ENCODE measurements at regions not wholly inside any gene's neighbourhood (a gene's known extent, or its start where the extent isn't known, plus 50 kb on each side); places are given as distances from the start of the nearest gene placed in this dataset.

DNA sequence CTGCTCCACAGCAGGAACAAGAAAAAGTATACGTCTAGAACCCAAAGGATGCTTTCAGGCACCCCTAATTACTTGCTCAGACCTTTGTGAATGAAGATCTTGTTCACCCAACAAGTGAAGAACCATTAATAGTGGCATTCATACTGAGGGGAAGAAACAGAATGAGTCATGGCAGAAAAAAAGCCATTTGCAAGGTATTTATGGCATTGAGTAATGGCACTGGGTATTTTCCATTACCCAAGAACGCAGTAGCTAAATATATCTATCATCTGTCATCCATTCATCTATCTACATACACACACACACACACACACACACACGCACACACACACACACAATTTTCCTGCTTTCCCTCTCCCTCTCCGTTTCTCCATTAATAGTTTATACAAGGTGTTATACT is 56.4 kb upstream of the XIRP2 start:
- no peaks in the 10 kb centered on the region for H3K36me3 ChIP-seq
- DNase-seq (ENCODE audit: low spot score in 2 of 2), result no peak
- H3K4me3 ChIP-seq, result no peak overlapping the region
- H3K27ac ChIP-seq, result no peak overlapping the region
- H3K9me3 ChIP-seq, result no peaks in the 10 kb centered on the region
- TF ChIP-seq POLR2A (IDR thresholded peaks at IDR 0.05), result no peak
- TF ChIP-seq EP300 (IDR thresholded peaks at IDR 0.05), result no peak
- TF ChIP-seq CTCF (IDR thresholded peaks at IDR 0.05), result no peak
- H3K4me1 ChIP-seq, result no peaks in the 10 kb centered on the region
- 70 to 76% methylated on average over 4 of the region's 4 CpGs for WGBS, 2 donors
- no peaks in the 10 kb centered on the region for H3K27me3 ChIP-seq

DNA sequence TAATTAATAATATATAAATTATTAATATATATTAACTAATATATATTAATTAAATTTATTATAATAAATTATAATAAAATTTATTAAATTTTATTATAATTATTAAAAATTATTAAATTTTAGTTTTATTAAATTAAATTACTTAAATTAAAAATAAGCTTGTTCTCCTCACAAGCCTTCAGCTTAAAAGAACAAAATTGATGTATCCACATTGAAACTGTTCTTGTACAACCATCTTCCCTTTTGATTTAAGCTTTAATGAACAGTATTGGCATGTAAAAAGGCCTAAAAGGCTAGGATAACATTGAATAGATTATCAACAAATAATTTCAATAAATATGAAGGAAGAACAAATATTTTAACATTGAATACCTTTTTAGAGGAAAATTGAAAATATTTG is 62.4 kb upstream of the XIRP2 start:
- Histone ChIP-seq H3K36me3 (no peaks in the 10 kb centered on the region), H3K9me3 (no peaks in the 10 kb centered on the region), H3K4me3 (no peak overlapping the region), H3K27me3 (no peaks in the 10 kb centered on the region), H3K4me1 (no peaks in the 10 kb centered on the region), H3K27ac (no peak overlapping the region)
- TF ChIP-seq EP300 (IDR thresholded peaks at IDR 0.05) (no peak), CTCF (IDR thresholded peaks at IDR 0.05) (no peak), POLR2A (IDR thresholded peaks at IDR 0.05) (no peak)
- no peak for DNase-seq (ENCODE audit: low spot score in 2 of 2)

GRCh38 chr2:166814335-166814734 is 73.9 kb upstream of the XIRP2 start:
- Histone ChIP-seq H3K27ac (no peak overlapping the region), H3K4me3 (no peak overlapping the region), H3K4me1 (no peaks in the 10 kb centered on the region), H3K9me3 (no peaks in the 10 kb centered on the region), H3K36me3 (no peaks in the 10 kb centered on the region), H3K27me3 (no peaks in the 10 kb centered on the region)
- 86 to 87% methylated on average over 5 of the region's 5 CpGs for WGBS, 2 donors
- no peak for DNase-seq (ENCODE audit: low spot score in 2 of 2)
- no peak for TF ChIP-seq POLR2A (IDR thresholded peaks at IDR 0.05)
- TF ChIP-seq CTCF (IDR thresholded peaks at IDR 0.05), result no peak
- no peak for TF ChIP-seq EP300 (IDR thresholded peaks at IDR 0.05)

GRCh38 chr2:166812166-166812891 is 76.0 kb upstream of the XIRP2 start:
- Histone ChIP-seq H3K27ac (no peak overlapping the region), H3K36me3 (no peaks in the 10 kb centered on the region), H3K9me3 (no peaks in the 10 kb centered on the region), H3K4me3 (no peak overlapping the region), H3K4me1 (no peaks in the 10 kb centered on the region), H3K27me3 (no peaks in the 10 kb centered on the region)
- no peak for DNase-seq (ENCODE audit: low spot score in 2 of 2)
- WGBS, 2 donors, result 84 to 87% methylated on average over 5 of the region's 5 CpGs
- TF ChIP-seq CTCF (IDR thresholded peaks at IDR 0.05), result no peak
- TF ChIP-seq POLR2A (IDR thresholded peaks at IDR 0.05), result no peak
- no peak for TF ChIP-seq EP300 (IDR thresholded peaks at IDR 0.05)

DNA sequence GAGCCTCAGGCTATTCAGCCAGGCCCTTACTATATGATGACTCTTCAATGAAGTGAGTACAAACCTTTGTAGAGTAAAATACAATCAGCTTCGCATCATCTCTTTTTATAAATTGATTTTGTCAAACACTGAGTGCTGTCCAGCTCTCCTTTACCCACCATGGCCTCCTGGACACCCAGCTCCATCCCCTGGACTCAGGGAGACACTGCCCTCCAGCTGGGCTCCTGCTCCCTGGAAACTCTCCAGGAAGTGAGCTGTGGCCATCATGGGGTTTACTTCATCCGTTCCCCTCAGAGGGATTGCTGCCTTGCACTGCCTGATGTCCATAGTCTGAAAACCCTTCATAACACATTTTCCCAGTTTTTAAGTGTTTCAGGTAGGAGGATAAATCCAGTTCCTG is 82.5 kb upstream of the XIRP2 start:
- no peaks in the 10 kb centered on the region for H3K27me3 ChIP-seq
- peaks cover 0 to 8% (median 0%) of the 10 kb centered on the region in 4 donors for H3K4me1 ChIP-seq
- TF ChIP-seq POLR2A (IDR thresholded peaks at IDR 0.05), result no peak
- no peak for TF ChIP-seq CTCF (IDR thresholded peaks at IDR 0.05)
- no peak for TF ChIP-seq EP300 (IDR thresholded peaks at IDR 0.05)
- no peak overlapping the region for H3K27ac ChIP-seq
- H3K4me3 ChIP-seq, result no peak overlapping the region
- no peak for DNase-seq (ENCODE audit: low spot score in 2 of 2)
- H3K9me3 ChIP-seq, result no peaks in the 10 kb centered on the region
- H3K36me3 ChIP-seq, result no peaks in the 10 kb centered on the region
- 87 to 91% methylated on average over 2 of the region's 2 CpGs for WGBS, 2 donors

All from tibial nerve (tissue), 4 donors.